Upper lobe of left lung (tissue), 4 donors: ENCODE measurements at regions not wholly inside any gene's neighbourhood (a gene's known extent, or its start where the extent isn't known, plus 50 kb on each side); places are given as distances from the start of the nearest gene placed in this dataset.

ENCODE experiments used
- EP300 ChIP-seq, 4 donors: sonication (generic); formaldehyde crosslinking; IDR thresholded peaks; one replicate each; pipeline ENCODE4 v1.5.1; 2017; ENCODE audit warnings: antibody characterized with exemption in 4 of 4, control low read depth in 2 of 4
- POLR2A ChIP-seq, 4 donors: fragments of 450-650 bp; IDR thresholded peaks; one replicate each; pipeline ENCODE4 v1.5.1; 2016 to 2017; ENCODE audit warnings: antibody characterized with exemption in 4 of 4, mild to moderate bottlenecking in 2 of 4
- POLR2AphosphoS5 ChIP-seq, 2 donors: sonication (generic); formaldehyde crosslinking; IDR thresholded peaks; one replicate each; pipeline ENCODE4 v1.5.1; 2017; ENCODE audit warnings: antibody characterized with exemption in 2 of 2
- TF ChIP-seq, protein P1 (sequence below), 6 experiments: fragments of 450-650 bp in 4 of 6; fragments of 200-600 bp in 2 of 6; sonication (generic) in 2 of 6; IDR thresholded peaks; one replicate each; pipeline ENCODE4 v1.5.1; 2016 to 2019; ENCODE audit warnings: antibody characterized with exemption in 6 of 6

DNA sequence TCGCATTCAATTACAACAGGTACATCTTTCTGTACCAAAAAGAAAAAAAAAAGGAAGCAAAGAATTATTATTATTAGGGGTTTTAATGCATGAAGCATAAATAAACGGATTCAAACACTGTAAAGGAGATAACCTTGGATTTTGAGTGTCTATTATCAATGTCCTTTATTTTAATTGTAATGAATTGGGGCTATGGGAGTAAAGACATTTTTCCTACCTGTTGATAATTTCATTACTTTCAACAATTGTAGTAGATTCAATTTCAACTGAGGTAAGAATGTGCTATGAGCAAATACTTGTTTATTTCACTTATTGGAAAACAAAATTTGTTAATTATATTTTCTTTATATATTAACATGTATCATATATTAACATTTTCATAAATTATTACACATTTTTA, 855.6 kb downstream of the KCNJ2 start:
- TF ChIP-seq, protein P1, sequence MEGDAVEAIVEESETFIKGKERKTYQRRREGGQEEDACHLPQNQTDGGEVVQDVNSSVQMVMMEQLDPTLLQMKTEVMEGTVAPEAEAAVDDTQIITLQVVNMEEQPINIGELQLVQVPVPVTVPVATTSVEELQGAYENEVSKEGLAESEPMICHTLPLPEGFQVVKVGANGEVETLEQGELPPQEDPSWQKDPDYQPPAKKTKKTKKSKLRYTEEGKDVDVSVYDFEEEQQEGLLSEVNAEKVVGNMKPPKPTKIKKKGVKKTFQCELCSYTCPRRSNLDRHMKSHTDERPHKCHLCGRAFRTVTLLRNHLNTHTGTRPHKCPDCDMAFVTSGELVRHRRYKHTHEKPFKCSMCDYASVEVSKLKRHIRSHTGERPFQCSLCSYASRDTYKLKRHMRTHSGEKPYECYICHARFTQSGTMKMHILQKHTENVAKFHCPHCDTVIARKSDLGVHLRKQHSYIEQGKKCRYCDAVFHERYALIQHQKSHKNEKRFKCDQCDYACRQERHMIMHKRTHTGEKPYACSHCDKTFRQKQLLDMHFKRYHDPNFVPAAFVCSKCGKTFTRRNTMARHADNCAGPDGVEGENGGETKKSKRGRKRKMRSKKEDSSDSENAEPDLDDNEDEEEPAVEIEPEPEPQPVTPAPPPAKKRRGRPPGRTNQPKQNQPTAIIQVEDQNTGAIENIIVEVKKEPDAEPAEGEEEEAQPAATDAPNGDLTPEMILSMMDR (IDR thresholded peaks at IDR 0.05): no peak
- TF ChIP-seq POLR2A (IDR thresholded peaks at IDR 0.05) (no peak), POLR2AphosphoS5 (IDR thresholded peaks at IDR 0.05) (no peak), EP300 (IDR thresholded peaks at IDR 0.05) (no peak)
